Stimulated activated CD4-positive, alpha-beta T cell treated with anti-CD3 and anti-CD28 coated beads, Interleukin-1b, Interleukin-23, amount 100 ng/mL, for 1 hour (primary cell): ENCODE measurements at regions not wholly inside any gene's neighbourhood (a gene's known extent, or its start where the extent isn't known, plus 50 kb on each side); places are given as distances from the start of the nearest gene placed in this dataset.

Experiments
- DNase-seq, 2 donors: peaks; one replicate each; pipeline ENCODE4 v3.0.0-alpha.2; 2020; ENCODE audit warnings: low read depth in 2 of 2

GRCh38 chr3:117556646-117557407, 847.2 kb downstream of the TUSC7 start:
- no peak for DNase-seq

GRCh38 chr3:117557464-117558090, 848.0 kb downstream of the TUSC7 start:
- no peak for DNase-seq

- no peak for DNase-seq
Measured at GRCh38 chr3:117558681-117559080, 849.1 kb downstream of the TUSC7 start.

GRCh38 chr3:117562000-117562399, 852.4 kb downstream of the TUSC7 start:
- DNase-seq: no peak

GRCh38 chr3:117563063-117563462, 853.5 kb downstream of the TUSC7 start:
- DNase-seq: no peak

GRCh38 chr3:117565777-117566176, 856.2 kb downstream of the TUSC7 start:
- DNase-seq: no peak

- DNase-seq: no peak
Measured at GRCh38 chr3:117566926-117567325, 857.3 kb downstream of the TUSC7 start.

GRCh38 chr3:117567382-117567781, 857.8 kb downstream of the TUSC7 start:
- no peak for DNase-seq

- no peak for DNase-seq
Measured at GRCh38 chr3:117567906-117568305, 858.3 kb downstream of the TUSC7 start.

GRCh38 chr3:117572786-117573185, 863.2 kb downstream of the TUSC7 start:
- DNase-seq: no peak

- no peak for DNase-seq
Measured at GRCh38 chr3:117580806-117581205, 871.2 kb downstream of the TUSC7 start.

- no peak for DNase-seq
Measured at GRCh38 chr3:117586161-117586560, 876.6 kb downstream of the TUSC7 start.

- DNase-seq: no peak
Measured at GRCh38 chr3:117587416-117587815, 877.8 kb downstream of the TUSC7 start.

- no peak for DNase-seq
Measured at GRCh38 chr3:117589454-117589853, 879.9 kb downstream of the TUSC7 start.

GRCh38 chr3:117595615-117596014, 886.0 kb downstream of the TUSC7 start:
- DNase-seq: no peak

- no peak for DNase-seq
Measured at GRCh38 chr3:117596503-117596902, 886.9 kb downstream of the TUSC7 start.

- no peak for DNase-seq
Measured at GRCh38 chr3:117597865-117598264, 888.3 kb downstream of the TUSC7 start.

GRCh38 chr3:117600112-117600511, 890.5 kb downstream of the TUSC7 start:
- no peak for DNase-seq

GRCh38 chr3:117600666-117601065, 891.1 kb downstream of the TUSC7 start:
- no peak for DNase-seq

GRCh38 chr3:117602058-117602644, 892.6 kb downstream of the TUSC7 start:
- DNase-seq: no peak

GRCh38 chr3:117603097-117603496, 893.5 kb downstream of the TUSC7 start:
- no peak for DNase-seq

GRCh38 chr3:117606866-117607265, 897.3 kb downstream of the TUSC7 start:
- DNase-seq: no peak

- no peak for DNase-seq
Measured at GRCh38 chr3:117609330-117609729, 899.8 kb downstream of the TUSC7 start.
